AG09309 (cell line): ENCODE measurements at regions not wholly inside any gene's neighbourhood (a gene's known extent, or its start where the extent isn't known, plus 50 kb on each side); places are given as distances from the start of the nearest gene placed in this dataset.
"Not testable (repeated sequence)": the region's sequence is repeated elsewhere in the genome, so short reads cannot be mapped to it uniquely, and the experiment has no call there.

Source experiments
- DNase-seq: peaks from one replicate; pipeline ENCODE4 v3.0.0-alpha.2; 2010; ENCODE audit warnings: low read depth
- H3K4me3 ChIP-seq: 2 replicates; pipeline ENCODE4 v1.5.1; 2011; ENCODE audit warnings: mild to moderate bottlenecking, low read depth, low read length, moderate library complexity; ENCODE audit not compliant: control insufficient read depth
- TF ChIP-seq, protein P1 (sequence below): IDR thresholded peaks from 2 replicates; pipeline ENCODE4 v1.5.1; 2011; ENCODE audit warnings: mild to moderate bottlenecking, low read depth, low read length, inconsistent platforms; ENCODE audit not compliant: insufficient read depth, control insufficient read depth; ENCODE audit errors: missing control alignments

DNA sequence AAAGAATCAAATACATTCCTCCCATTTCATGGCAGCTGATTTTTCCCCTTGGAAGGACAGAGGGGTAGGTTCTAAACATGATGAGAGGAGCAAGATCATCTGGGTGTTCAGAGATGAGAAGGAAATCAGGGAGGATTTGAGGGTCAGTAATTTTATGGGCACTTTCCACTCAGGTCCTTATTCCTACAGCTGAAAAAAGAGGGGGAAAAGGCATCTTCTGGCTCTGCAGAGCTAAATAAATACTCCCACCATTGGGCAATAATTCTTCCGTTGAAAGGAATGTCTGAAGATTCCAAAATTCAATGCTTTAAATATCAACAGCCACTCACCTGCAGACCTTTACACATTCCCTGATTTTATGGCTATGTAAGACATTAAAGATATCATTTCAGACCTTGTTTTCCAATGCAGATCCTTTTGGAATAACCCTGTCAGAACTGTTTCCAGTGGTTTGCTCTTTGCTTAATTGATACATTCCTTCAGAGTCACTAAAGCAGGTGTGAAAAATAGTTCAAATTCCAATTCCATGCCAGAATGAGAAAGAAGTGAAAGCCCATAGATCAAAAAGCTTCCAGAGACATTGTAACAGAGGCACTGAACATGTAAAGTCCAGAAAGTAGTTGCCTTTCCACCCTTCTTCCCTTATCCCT, 233.3 kb upstream of the KRR1 start:
- H3K4me3 ChIP-seq = no peak overlapping the region
- no peak for DNase-seq
- TF ChIP-seq, protein P1, sequence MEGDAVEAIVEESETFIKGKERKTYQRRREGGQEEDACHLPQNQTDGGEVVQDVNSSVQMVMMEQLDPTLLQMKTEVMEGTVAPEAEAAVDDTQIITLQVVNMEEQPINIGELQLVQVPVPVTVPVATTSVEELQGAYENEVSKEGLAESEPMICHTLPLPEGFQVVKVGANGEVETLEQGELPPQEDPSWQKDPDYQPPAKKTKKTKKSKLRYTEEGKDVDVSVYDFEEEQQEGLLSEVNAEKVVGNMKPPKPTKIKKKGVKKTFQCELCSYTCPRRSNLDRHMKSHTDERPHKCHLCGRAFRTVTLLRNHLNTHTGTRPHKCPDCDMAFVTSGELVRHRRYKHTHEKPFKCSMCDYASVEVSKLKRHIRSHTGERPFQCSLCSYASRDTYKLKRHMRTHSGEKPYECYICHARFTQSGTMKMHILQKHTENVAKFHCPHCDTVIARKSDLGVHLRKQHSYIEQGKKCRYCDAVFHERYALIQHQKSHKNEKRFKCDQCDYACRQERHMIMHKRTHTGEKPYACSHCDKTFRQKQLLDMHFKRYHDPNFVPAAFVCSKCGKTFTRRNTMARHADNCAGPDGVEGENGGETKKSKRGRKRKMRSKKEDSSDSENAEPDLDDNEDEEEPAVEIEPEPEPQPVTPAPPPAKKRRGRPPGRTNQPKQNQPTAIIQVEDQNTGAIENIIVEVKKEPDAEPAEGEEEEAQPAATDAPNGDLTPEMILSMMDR = no peak

DNA sequence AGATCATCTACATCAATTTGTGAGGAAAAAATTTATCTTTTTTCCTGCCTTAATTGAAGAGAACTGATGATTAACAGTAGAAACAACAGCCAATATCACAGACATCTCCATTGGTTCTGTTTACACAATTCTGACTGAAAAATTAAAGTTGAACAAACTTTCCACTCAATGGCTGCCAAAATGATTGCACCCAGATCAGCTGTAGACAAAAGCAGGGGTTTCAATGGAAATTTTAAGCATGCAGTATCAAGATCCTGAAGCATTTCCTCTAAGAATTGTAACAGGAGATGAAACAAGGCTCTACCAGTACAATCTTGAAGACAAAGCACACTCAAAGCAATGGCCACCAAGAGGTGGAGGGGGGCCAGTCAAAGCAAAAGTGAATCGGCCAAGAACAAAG, 231.6 kb upstream of the KRR1 start:
- TF ChIP-seq, protein P1 = no peak
- DNase-seq = no peak
- no peak overlapping the region for H3K4me3 ChIP-seq

DNA sequence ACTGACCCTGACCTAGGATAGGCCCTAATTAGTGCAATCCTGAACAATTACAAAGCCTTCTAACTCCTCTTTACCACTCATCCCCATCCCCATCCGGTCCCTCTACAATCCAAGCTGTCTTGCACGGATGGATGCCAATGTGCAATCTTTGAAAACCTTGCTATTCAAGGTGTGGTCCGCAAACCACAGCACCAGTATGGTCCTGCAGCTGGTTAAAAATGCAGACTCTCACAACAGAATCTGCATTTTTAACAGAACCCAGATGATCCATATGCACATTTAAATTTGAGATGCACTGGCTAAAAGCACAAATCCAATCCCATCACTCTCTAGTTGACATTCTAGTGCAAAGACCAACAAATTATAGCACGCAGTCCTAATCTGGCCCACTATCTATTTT, 230.6 kb upstream of the KRR1 start:
- TF ChIP-seq, protein P1 = no peak
- no peak overlapping the region for H3K4me3 ChIP-seq
- DNase-seq = no peak

DNA sequence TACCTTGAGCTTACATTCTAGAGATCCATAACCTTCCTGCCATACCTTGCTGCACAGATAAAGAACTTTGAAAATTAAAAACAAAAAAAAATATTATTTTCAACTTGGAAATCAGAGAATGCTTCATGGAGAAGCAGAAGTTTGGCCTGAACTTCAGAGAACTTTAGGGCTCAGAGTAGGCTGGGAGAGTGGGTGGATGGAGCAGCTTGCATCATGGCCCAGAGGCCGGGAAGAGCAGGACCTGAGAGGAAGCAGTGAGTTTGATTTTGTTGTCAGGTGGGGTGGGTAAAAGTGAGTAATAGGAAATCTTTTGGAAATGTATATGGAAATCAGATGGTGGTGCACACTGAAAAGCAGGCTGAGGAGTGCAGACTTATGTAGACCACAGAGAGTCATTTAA, 228.5 kb upstream of the KRR1 start:
- TF ChIP-seq, protein P1 = no peak
- no peak for DNase-seq

DNA sequence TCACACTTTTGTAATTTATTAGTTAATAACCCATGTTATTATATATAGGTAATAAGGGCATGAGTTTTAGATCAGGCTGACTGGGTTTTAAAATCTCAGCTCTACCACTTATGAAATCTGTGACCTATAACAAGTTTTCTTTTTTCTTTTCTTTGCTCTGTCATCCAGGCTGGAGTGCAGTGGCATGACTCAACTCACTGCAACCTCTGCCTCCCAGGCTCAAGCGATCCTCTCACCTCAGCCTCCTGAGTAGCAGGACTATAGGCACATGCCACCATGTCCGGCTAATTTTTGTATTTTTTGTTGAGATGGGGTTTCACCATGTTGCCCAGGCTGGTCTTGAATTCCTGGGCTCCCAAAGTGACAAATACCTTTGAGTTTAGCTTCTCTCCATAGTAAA, 227.7 kb upstream of the KRR1 start:
- DNase-seq, H3K4me3 ChIP-seq: not testable (repeated sequence)

More for the DNA sequence above, 228.5 kb upstream of the KRR1 start:
- no peak overlapping the region for H3K4me3 ChIP-seq

DNA sequence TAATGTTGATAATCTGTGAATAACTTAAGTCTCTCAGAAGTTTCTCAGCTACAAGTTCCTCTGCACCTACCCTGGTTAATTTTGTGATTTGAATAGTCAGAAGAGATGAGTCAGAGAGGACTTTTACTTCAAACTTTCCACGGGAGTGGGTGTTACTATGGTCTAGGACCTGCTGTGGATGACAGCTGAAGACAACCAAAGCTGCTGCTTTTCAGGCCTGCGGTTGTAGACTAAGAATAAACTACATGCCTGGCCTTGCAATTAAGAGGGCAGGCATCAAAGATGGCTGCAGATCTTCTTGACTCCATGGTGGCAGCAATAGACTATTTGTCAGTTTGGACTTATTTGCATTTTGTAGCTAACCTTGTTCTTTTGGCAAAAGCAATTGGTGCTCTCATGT, 227.1 kb upstream of the KRR1 start:
- H3K4me3 ChIP-seq = no peak overlapping the region
- DNase-seq = no peak
- TF ChIP-seq, protein P1 = no peak

DNA sequence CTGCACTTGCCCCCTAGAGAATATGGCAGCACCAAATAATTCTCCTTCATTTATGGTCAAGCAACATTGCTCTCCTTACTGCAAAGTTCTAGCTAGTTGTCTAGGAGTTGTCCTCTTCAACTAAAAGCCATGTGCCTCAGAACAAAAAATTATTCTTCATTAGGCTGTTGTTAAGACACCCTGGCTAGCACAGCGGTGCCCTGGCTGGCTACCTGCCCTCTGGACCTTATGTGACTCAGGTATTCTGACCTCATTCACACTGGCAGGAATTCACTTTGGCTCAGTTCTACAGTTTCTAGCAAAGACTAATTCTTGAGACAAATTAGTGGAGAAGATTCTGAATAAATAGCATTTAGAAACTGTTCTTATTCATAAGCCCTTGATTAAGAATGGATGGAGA, 224.4 kb upstream of the KRR1 start:
- H3K4me3 ChIP-seq = no peak overlapping the region
- DNase-seq = no peak
- TF ChIP-seq, protein P1 = no peak
